ENCODE measurements at regions not wholly inside any gene's neighbourhood (a gene's known extent, or its start where the extent isn't known, plus 50 kb on each side); places are given as distances from the start of the nearest gene placed in this dataset.

DNA sequence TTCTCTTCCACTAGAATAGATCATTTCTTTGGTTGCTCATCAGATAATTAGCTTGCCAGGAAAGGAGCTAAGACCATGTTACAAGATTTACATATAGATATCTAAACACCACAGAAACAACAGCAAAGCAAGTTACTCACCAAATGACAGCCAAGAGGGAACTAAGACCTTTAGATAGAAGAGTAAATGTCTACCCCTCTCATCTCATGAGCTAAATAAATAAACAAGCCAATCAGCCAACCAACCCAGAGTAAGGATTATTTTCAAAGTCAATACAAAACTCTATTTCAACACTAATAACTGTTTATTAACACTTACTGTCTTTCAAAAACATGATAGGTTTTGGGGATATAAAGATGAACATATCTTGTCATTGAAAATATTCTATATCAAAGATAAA, 474.7 kb downstream of the LMO4 start:
- TF ChIP-seq POLR2A (IDR thresholded peaks at IDR 0.05) (no peak), POLR2AphosphoS5 (IDR thresholded peaks at IDR 0.05; ENCODE audit: insufficient read depth in 1 of 2, low read depth in 1 of 2) (no peak)
- TF ChIP-seq, protein P1, sequence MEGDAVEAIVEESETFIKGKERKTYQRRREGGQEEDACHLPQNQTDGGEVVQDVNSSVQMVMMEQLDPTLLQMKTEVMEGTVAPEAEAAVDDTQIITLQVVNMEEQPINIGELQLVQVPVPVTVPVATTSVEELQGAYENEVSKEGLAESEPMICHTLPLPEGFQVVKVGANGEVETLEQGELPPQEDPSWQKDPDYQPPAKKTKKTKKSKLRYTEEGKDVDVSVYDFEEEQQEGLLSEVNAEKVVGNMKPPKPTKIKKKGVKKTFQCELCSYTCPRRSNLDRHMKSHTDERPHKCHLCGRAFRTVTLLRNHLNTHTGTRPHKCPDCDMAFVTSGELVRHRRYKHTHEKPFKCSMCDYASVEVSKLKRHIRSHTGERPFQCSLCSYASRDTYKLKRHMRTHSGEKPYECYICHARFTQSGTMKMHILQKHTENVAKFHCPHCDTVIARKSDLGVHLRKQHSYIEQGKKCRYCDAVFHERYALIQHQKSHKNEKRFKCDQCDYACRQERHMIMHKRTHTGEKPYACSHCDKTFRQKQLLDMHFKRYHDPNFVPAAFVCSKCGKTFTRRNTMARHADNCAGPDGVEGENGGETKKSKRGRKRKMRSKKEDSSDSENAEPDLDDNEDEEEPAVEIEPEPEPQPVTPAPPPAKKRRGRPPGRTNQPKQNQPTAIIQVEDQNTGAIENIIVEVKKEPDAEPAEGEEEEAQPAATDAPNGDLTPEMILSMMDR (IDR thresholded peaks at IDR 0.05), result no peak
- Histone ChIP-seq H3K27ac (no peak overlapping the region), H3K9me3 (no peaks in the 10 kb centered on the region), H3K4me3 (no peak overlapping the region), H3K27me3 (no peaks in the 10 kb centered on the region), H3K36me3 (no peaks in the 10 kb centered on the region), H3K4me1 (peaks cover 6% of the 10 kb centered on the region)
- intact Hi-C loops (cut with DNase I), result no loop called here
- no peak for DNase-seq (ENCODE audit: extremely low spot score in 2 of 2)

DNA sequence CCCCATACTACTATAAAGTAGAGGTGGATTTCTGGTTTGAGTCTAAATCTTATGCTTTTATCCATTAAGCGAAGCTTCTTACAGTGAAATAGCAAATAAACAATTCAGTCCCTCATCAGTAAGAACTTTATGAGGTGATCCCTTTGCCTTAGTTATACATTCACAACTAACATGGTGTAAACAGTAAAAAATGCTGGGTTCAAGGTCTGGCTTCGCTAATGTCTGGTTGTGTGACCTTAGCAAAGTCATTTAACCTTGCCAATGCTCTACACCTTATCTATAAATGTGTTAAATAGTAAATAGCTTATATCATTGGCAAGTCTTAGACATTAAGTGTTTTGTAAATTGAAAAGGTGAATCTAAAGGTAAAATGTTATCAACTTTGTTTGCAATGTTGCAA, 475.4 kb downstream of the LMO4 start:
- no peak for DNase-seq (ENCODE audit: extremely low spot score in 2 of 2)
- H3K27me3 ChIP-seq, result no peaks in the 10 kb centered on the region
- no peak for TF ChIP-seq POLR2A (IDR thresholded peaks at IDR 0.05)
- TF ChIP-seq, protein P1 (IDR thresholded peaks at IDR 0.05), result no peak
- no peak for TF ChIP-seq POLR2AphosphoS5 (IDR thresholded peaks at IDR 0.05; ENCODE audit: insufficient read depth in 1 of 2, low read depth in 1 of 2)
- H3K4me3 ChIP-seq, result no peak overlapping the region
- H3K9me3 ChIP-seq, result no peaks in the 10 kb centered on the region
- intact Hi-C loops (cut with DNase I), result no loop called here
- no peak overlapping the region for H3K27ac ChIP-seq
- no peaks in the 10 kb centered on the region for H3K36me3 ChIP-seq
- H3K4me1 ChIP-seq, result peaks cover 6% of the 10 kb centered on the region

DNA sequence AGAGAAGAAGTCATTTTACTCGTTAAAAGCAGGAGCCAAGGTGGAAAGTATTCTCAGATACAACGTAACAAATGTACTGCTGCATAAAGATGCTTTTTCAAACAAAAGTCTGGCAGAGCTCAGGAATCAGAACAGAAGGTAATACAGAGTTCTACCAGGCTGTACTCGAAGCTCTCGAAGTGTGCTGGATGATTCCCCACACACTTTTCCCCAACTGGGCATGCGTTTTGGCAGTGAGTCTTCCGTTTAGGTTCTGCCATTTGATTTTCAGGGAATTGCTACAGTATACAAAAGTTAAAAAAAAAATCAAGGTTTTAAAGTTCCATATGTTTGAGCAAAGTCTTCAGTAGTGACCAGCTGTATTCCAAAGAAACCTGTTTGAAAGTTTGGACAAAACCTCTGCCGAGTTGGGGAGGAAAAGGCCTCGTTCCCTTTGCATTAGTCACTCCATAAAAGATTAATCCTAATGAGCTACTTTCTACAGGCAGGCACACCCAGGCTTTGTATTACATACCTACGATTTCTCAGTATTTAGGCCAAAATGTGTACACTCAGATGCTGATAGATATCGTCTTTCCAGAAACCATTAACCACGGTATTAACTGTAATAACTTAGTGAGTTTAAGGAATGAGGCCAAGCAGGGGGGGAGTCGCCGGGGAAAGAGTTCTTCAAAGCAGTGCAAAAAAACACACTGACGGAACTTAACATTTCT, 477.1 kb downstream of the LMO4 start:
- peak in 1 of 2 donors; percentile 20 for TF ChIP-seq POLR2AphosphoS5 (IDR thresholded peaks at IDR 0.05; ENCODE audit: insufficient read depth in 1 of 2, low read depth in 1 of 2)
- TF ChIP-seq, protein P1 (IDR thresholded peaks at IDR 0.05), result no peak
- Histone ChIP-seq H3K36me3 (no peaks in the 10 kb centered on the region), H3K4me3 (peak overlapping the region in 1 of 2 donors; percentile 8), H3K27me3 (no peaks in the 10 kb centered on the region), H3K27ac (no peak overlapping the region), H3K9me3 (no peaks in the 10 kb centered on the region), H3K4me1 (peaks cover 6% of the 10 kb centered on the region)
- no peak for DNase-seq (ENCODE audit: extremely low spot score in 2 of 2)
- intact Hi-C loops (cut with DNase I), result no loop called here

DNA sequence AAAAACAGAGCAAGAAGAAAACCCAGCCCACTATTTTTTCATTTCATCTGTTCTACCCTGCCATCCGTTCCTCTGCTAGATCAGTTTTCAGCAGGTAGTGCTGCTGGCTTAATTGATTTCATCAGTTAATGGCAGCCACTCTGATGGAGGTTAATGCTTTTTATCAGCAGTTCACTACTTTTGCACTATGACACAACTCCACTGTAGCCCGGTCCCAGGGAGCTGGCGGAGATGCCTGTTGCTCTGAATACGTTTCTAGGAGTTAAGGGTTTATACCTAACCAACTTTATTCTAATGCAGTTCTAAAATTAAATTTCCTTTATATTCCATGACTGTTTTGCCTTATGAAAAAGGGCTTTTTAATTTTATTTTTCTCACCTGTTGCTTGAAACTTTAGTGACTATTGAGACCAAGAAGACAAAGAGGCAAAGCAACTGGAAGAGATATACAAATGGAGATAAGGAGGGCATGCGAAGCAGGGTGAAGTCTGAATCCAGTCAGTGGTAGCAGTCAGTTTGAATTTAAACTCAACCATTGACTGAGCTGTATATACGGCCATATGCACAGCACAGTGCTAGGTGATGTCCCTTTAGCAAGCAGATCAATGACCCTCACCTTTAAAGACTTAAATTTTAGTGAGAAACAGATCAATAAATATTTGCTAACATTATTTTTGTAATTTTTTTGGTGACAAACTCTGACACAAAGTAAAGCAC, 477.9 kb downstream of the LMO4 start:
- peak overlapping the region in 1 of 2 donors; percentile 8 for H3K4me3 ChIP-seq
- no peaks in the 10 kb centered on the region for H3K9me3 ChIP-seq
- no peak for DNase-seq (ENCODE audit: extremely low spot score in 2 of 2)
- H3K36me3 ChIP-seq, result no peaks in the 10 kb centered on the region
- H3K4me1 ChIP-seq, result peaks cover 6% of the 10 kb centered on the region
- TF ChIP-seq POLR2A (IDR thresholded peaks at IDR 0.05), result no peak
- no peak for TF ChIP-seq POLR2AphosphoS5 (IDR thresholded peaks at IDR 0.05; ENCODE audit: insufficient read depth in 1 of 2, low read depth in 1 of 2)
- TF ChIP-seq, protein P1 (IDR thresholded peaks at IDR 0.05), result no peak
- H3K27me3 ChIP-seq, result no peaks in the 10 kb centered on the region
- intact Hi-C loops (cut with DNase I), result no loop called here
- no peak overlapping the region for H3K27ac ChIP-seq

DNA sequence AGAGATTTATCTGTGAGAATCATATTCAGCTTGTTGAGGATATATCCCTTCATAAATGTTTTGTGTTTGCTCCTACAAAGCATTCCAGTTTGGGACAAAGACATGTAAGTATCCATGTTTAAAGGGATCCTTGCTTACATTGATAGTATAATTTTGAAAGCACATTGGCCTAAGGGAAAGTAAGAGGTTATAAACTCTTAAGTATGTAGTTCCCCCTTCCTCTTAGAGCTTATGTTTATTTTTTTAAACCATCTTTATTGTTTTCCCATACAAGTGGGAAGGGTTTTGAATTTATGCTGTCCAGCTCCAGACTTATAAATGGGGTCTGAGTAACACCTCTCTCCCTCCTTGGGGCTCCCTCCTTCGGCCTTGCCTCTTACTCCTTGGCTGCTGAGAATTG, 481.5 kb downstream of the LMO4 start:
- no peaks in the 10 kb centered on the region for H3K9me3 ChIP-seq
- intact Hi-C loops (cut with DNase I), result no loop called here
- H3K4me3 ChIP-seq, result no peak overlapping the region
- H3K27me3 ChIP-seq, result no peaks in the 10 kb centered on the region
- H3K27ac ChIP-seq, result no peak overlapping the region
- peaks cover 6% of the 10 kb centered on the region for H3K4me1 ChIP-seq
- TF ChIP-seq POLR2AphosphoS5 (IDR thresholded peaks at IDR 0.05; ENCODE audit: insufficient read depth in 1 of 2, low read depth in 1 of 2) (no peak), POLR2A (IDR thresholded peaks at IDR 0.05) (no peak)
- TF ChIP-seq, protein P1 (IDR thresholded peaks at IDR 0.05), result no peak
- no peaks in the 10 kb centered on the region for H3K36me3 ChIP-seq
- DNase-seq (ENCODE audit: extremely low spot score in 2 of 2), result no peak
